Muscle of leg (tissue), 3 donors: ENCODE measurements at regions not wholly inside any gene's neighbourhood (a gene's known extent, or its start where the extent isn't known, plus 50 kb on each side); places are given as distances from the start of the nearest gene placed in this dataset.

Experiments
- DNase-seq: peaks from one replicate; pipeline ENCODE4 v3.0.0; 2013
- H3K27ac ChIP-seq: one replicate; pipeline ENCODE4 v1.5.1; 2013; ENCODE audit warnings: mild to moderate bottlenecking, low read length, control low read depth
- H3K27me3 ChIP-seq: one replicate; pipeline ENCODE4 v1.6.1; 2013; ENCODE audit warnings: low read length; ENCODE audit not compliant: control insufficient read depth, insufficient read depth
- H3K36me3 ChIP-seq: one replicate; pipeline ENCODE4 v1.6.1; 2013; ENCODE audit warnings: low read length; ENCODE audit not compliant: control insufficient read depth, insufficient read depth
- H3K4me1 ChIP-seq: one replicate; pipeline ENCODE4 v1.6.1; 2013; ENCODE audit warnings: low read length; ENCODE audit not compliant: control insufficient read depth, insufficient read depth
- H3K4me3 ChIP-seq: one replicate; pipeline ENCODE4 v1.5.1; 2013; ENCODE audit warnings: low read length, control low read depth
- H3K9me3 ChIP-seq: replicated peaks from 2 replicates; pipeline ENCODE4 v1.6.1; 2013; ENCODE audit warnings: low read depth, low read length; ENCODE audit not compliant: control insufficient read depth
- WGBS: methylation state at CpG from one replicate; pipeline ENCODE4 v1.1.5; 2013; ENCODE audit warnings: missing lambda C conversion rate; ENCODE audit not compliant: insufficient coverage; 5-methylcytosine and 5-hydroxymethylcytosine counted together

DNA sequence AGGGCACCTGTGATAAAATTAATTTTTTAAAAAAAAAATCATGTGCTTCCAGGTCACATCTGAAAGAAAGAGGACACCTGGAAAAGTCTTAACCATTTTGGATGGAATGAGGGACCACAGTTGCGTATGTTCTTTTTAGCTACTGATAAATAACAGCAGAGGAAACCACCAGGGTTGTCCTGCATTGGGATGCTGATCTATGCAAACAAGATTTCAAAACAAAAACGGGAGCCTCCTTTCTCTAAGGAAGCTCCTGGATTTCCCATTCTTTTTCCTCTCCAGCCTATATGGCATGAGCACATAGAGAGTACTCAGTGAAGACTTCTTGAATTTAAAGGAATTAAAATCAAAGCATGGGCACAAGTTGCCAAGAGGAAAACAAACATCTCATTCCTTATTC is 145.6 kb upstream of the THBS1 start:
- Histone ChIP-seq H3K4me3 (no peak overlapping the region), H3K27me3 (no peaks in the 10 kb centered on the region), H3K9me3 (no peaks in the 10 kb centered on the region), H3K27ac (no peak overlapping the region), H3K36me3 (no peaks in the 10 kb centered on the region), H3K4me1 (peaks cover 21% of the 10 kb centered on the region)
- no peak for DNase-seq
- WGBS, result no CpG with 5 or more reads among the region's 2 CpGs

- H3K9me3 ChIP-seq, result no peaks in the 10 kb centered on the region
- no peaks in the 10 kb centered on the region for H3K36me3 ChIP-seq
- WGBS, result 78% methylated on average over 2 of the region's 5 CpGs
- no peak for DNase-seq
- H3K27ac ChIP-seq, result no peak overlapping the region
- peaks cover 9% of the 10 kb centered on the region for H3K4me1 ChIP-seq
- no peaks in the 10 kb centered on the region for H3K27me3 ChIP-seq
- H3K4me3 ChIP-seq, result no peak overlapping the region
These were observed 142.6 kb upstream of the THBS1 start for GRCh38 chr15:39438260-39438659.

- no peak overlapping the region for H3K27ac ChIP-seq
- peaks cover 5% of the 10 kb centered on the region for H3K4me1 ChIP-seq
- 86% methylated on average over 4 of the region's 9 CpGs for WGBS
- H3K4me3 ChIP-seq, result no peak overlapping the region
- no peaks in the 10 kb centered on the region for H3K9me3 ChIP-seq
- H3K36me3 ChIP-seq, result no peaks in the 10 kb centered on the region
- H3K27me3 ChIP-seq, result no peaks in the 10 kb centered on the region
- DNase-seq, result no peak
These were observed 141.9 kb upstream of the THBS1 start for GRCh38 chr15:39438799-39439592.

GRCh38 chr15:39442898-39443297 is 138.0 kb upstream of the THBS1 start:
- Histone ChIP-seq H3K27ac (no peak overlapping the region), H3K4me1 (peaks cover 2% of the 10 kb centered on the region), H3K9me3 (no peaks in the 10 kb centered on the region), H3K27me3 (no peaks in the 10 kb centered on the region), H3K4me3 (no peak overlapping the region), H3K36me3 (no peaks in the 10 kb centered on the region)
- no peak for DNase-seq
- WGBS, result no CpG with 5 or more reads among the region's 2 CpGs

GRCh38 chr15:39443659-39444219 is 137.1 kb upstream of the THBS1 start:
- Histone ChIP-seq H3K27ac (no peak overlapping the region), H3K27me3 (no peaks in the 10 kb centered on the region), H3K4me1 (peaks cover 2% of the 10 kb centered on the region), H3K4me3 (no peak overlapping the region), H3K36me3 (no peaks in the 10 kb centered on the region), H3K9me3 (no peaks in the 10 kb centered on the region)
- 100% methylated on average over 1 of the region's 4 CpGs for WGBS
- no peak for DNase-seq

- no peak overlapping the region for H3K27ac ChIP-seq
- no peaks in the 10 kb centered on the region for H3K9me3 ChIP-seq
- H3K4me3 ChIP-seq, result no peak overlapping the region
- H3K4me1 ChIP-seq, result peaks cover 2% of the 10 kb centered on the region
- WGBS, result 57% methylated on average over 7 of the region's 11 CpGs
- DNase-seq, result no peak
- H3K27me3 ChIP-seq, result no peaks in the 10 kb centered on the region
- no peaks in the 10 kb centered on the region for H3K36me3 ChIP-seq
These were observed 136.0 kb upstream of the THBS1 start for GRCh38 chr15:39444735-39445470.

- no peak overlapping the region for H3K4me3 ChIP-seq
- peaks cover 2% of the 10 kb centered on the region for H3K4me1 ChIP-seq
- no CpG with 5 or more reads among the region's 2 CpGs for WGBS
- no peaks in the 10 kb centered on the region for H3K9me3 ChIP-seq
- no peak overlapping the region for H3K27ac ChIP-seq
- DNase-seq, result no peak
- no peaks in the 10 kb centered on the region for H3K36me3 ChIP-seq
- H3K27me3 ChIP-seq, result no peaks in the 10 kb centered on the region
These were observed 134.9 kb upstream of the THBS1 start for GRCh38 chr15:39445931-39446330.

- Histone ChIP-seq H3K27me3 (no peaks in the 10 kb centered on the region), H3K27ac (no peak overlapping the region), H3K4me3 (no peak overlapping the region), H3K9me3 (no peaks in the 10 kb centered on the region), H3K4me1 (peaks cover 2% of the 10 kb centered on the region), H3K36me3 (no peaks in the 10 kb centered on the region)
- DNase-seq, result no peak
- 88% methylated on average over 2 of the region's 2 CpGs for WGBS
These were observed 133.5 kb upstream of the THBS1 start for GRCh38 chr15:39447346-39447745.

DNA sequence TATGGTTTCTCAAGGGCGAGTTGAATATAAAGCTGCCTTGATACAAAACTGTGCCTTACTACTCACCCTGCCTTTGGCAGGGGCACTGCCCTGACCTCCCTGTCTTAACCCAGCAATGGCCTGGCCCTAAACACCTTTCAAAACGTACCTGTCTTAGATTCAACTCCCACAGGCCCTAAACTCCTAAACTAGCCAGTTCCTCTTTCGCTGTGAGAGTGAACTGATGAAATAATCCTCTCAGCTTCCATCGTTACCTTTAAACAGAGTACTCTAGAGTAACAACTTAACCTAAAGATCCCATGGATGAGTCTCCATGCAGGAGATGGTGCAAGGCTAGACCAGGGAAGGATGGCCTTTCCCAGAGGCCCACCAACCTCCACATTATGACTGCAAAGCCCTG is 133.0 kb upstream of the THBS1 start:
- no peaks in the 10 kb centered on the region for H3K9me3 ChIP-seq
- no peaks in the 10 kb centered on the region for H3K36me3 ChIP-seq
- no peak for DNase-seq
- WGBS, result 83% methylated on average over 2 of the region's 4 CpGs
- no peak overlapping the region for H3K27ac ChIP-seq
- no peak overlapping the region for H3K4me3 ChIP-seq
- no peaks in the 10 kb centered on the region for H3K27me3 ChIP-seq
- H3K4me1 ChIP-seq, result peaks cover 2% of the 10 kb centered on the region

GRCh38 chr15:39448409-39448808 is 132.5 kb upstream of the THBS1 start:
- H3K27me3 ChIP-seq, result no peaks in the 10 kb centered on the region
- peak; percentile 68 for DNase-seq
- no peak overlapping the region for H3K4me3 ChIP-seq
- peaks cover 2% of the 10 kb centered on the region for H3K4me1 ChIP-seq
- peak overlapping the region; percentile 33 for H3K27ac ChIP-seq
- WGBS, result no CpG with 5 or more reads among the region's 4 CpGs
- H3K36me3 ChIP-seq, result no peaks in the 10 kb centered on the region
- H3K9me3 ChIP-seq, result no peaks in the 10 kb centered on the region
